Glutamatergic neuron (in vitro differentiated cells): ENCODE measurements at regions not wholly inside any gene's neighbourhood (a gene's known extent, or its start where the extent isn't known, plus 50 kb on each side); places are given as distances from the start of the nearest gene placed in this dataset.

Source experiments
- DNase-seq: peaks from one replicate; pipeline ENCODE4 v3.0.0; 2022
- H3K27ac Mint-ChIP-seq: one replicate; pipeline ENCODE4 v1.8.0; 2020; ENCODE audit warnings: mild to moderate bottlenecking, mixed read lengths, inconsistent platforms; ENCODE audit not compliant: unreplicated experiment
- H3K27me3 Mint-ChIP-seq: one replicate; pipeline ENCODE4 v1.8.0; 2020; ENCODE audit warnings: mild to moderate bottlenecking, moderate library complexity, mixed read lengths, inconsistent platforms; ENCODE audit not compliant: unreplicated experiment
- H3K36me3 Mint-ChIP-seq: one replicate; pipeline ENCODE4 v1.8.0; 2020; ENCODE audit warnings: mild to moderate bottlenecking, mixed read lengths, inconsistent platforms; ENCODE audit not compliant: unreplicated experiment
- H3K4me1 Mint-ChIP-seq: one replicate; pipeline ENCODE4 v1.8.0; 2020; ENCODE audit warnings: mild to moderate bottlenecking, low read depth, mixed read lengths, inconsistent platforms; ENCODE audit not compliant: unreplicated experiment
- H3K4me3 Mint-ChIP-seq: one replicate; pipeline ENCODE4 v1.8.0; 2020; ENCODE audit warnings: mild to moderate bottlenecking, mixed read lengths, inconsistent platforms; ENCODE audit not compliant: unreplicated experiment
- H3K9me3 Mint-ChIP-seq: one replicate; pipeline ENCODE4 v1.8.0; 2020; ENCODE audit warnings: mild to moderate bottlenecking, moderate library complexity, mixed read lengths, inconsistent platforms; ENCODE audit not compliant: unreplicated experiment
- TF ChIP-seq, protein P1 (sequence below): fragments of 200-600 bp; sonication (generic); IDR thresholded peaks from one replicate; pipeline ENCODE4 v1.5.0; 2021; ENCODE audit not compliant: partially characterized antibody, unreplicated experiment

DNA sequence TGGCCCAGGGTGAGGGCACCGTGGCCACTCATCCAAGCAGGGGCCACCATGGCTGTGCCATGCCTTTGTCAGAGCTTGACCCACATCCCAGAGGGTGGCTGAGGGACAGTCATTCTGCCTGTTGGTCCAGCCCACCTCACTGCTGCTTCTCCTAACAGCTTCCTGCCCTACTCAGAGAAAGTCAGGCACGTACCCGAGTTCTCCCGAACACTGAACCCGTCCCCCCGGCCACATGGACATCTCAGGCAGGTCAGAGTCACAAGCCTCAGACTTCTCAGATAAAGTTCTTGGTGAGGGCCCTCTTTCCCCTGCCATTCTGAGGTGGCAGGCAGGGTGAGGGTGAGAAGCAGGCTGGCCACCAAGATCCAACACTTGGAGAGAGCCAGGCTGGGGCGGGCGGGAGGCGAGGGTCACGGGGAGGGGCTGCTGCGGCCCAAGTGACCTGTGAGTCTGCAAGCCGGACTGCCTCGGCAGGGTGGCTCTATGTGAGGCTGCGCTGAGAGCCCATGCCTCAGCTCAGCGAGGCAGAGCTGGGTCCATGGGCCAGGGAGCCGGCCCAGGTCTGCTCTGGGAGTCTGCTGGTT lies 317.8 kb downstream of the TMEM121 start:
- no peak for DNase-seq
- no peak overlapping the region for H3K4me3 Mint-ChIP-seq
- peaks cover 11% of the 10 kb centered on the region for H3K27me3 Mint-ChIP-seq
- H3K36me3 Mint-ChIP-seq: peaks cover 18% of the 10 kb centered on the region
- no peak overlapping the region for H3K27ac Mint-ChIP-seq
- TF ChIP-seq, protein P1, sequence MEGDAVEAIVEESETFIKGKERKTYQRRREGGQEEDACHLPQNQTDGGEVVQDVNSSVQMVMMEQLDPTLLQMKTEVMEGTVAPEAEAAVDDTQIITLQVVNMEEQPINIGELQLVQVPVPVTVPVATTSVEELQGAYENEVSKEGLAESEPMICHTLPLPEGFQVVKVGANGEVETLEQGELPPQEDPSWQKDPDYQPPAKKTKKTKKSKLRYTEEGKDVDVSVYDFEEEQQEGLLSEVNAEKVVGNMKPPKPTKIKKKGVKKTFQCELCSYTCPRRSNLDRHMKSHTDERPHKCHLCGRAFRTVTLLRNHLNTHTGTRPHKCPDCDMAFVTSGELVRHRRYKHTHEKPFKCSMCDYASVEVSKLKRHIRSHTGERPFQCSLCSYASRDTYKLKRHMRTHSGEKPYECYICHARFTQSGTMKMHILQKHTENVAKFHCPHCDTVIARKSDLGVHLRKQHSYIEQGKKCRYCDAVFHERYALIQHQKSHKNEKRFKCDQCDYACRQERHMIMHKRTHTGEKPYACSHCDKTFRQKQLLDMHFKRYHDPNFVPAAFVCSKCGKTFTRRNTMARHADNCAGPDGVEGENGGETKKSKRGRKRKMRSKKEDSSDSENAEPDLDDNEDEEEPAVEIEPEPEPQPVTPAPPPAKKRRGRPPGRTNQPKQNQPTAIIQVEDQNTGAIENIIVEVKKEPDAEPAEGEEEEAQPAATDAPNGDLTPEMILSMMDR: no peak
- no peaks in the 10 kb centered on the region for H3K4me1 Mint-ChIP-seq
- H3K9me3 Mint-ChIP-seq: peaks cover 31% of the 10 kb centered on the region

DNA sequence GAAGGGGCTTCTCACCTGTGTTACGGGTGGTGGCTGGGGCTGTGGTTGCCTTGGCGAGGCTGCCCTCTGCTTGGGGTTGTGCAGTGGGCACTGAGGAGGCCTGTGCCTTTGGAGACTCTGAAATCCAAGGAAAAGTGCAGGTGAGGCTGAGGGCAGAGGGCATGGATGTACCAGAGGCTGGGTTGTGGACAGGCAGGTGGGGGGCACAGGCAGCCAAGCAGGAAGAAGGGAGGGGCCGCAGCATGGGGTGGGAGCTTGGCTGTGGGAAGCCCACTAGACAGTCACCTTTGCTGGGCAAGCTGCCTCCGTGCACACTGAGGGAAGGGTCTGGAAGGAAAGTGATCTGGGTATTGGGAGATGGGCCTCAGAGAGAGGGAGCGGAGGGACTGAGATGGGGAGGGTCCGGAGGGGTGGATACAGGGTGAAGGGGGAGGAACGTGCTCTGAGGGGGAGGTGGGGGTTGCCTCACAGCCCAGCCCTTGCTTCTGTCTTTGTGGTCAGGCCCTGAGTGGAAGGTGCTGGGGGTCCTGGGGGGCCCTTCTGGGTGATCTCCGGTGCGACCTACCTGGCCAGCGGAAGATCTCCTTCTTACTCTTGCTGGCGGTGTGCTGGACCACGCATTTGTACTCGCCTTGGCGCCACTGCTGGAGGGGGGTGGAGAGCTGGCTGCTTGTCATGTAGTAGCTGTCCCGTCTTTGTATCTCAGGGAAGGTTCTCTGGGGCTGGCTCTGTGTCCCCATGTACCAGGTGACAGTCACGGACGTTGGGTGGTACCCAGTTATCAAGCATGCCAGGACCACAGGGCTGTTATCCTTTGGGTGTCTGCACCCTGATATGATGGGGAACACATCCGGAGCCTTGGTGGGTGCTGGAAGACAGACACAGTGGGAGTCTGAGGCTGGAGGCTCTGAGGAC lies 318.7 kb downstream of the TMEM121 start:
- peaks cover 18% of the 10 kb centered on the region for H3K36me3 Mint-ChIP-seq

DNA sequence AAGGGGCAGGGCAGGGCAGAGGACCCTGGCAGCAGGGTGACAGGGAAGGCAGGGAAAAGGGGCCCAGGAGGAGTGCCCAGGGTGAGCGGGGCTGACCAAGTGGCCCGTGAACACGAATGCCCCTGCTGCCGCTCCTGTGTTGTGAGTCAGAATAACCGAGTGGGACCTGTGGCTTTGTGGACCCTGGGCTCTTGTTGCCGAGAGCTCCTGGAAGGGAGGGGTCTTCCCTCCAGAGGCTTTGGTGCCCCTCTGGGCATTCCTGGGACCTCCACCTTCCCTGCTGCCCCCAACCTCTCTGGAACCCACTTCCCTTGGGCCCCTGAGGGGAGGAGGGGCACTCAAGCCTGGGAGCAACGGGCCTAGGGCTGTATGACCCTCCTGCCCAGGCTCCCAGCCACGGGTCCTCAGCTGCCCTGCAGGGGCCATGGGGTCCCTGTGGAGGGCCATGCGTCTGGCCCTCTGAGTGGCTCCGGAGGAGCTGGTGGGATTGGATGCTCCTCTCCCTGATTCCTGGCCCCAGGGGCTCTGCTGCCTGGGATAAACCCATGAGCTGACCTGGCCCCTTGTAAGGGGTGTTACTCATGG lies 319.4 kb downstream of the TMEM121 start:
- no peak for DNase-seq
- TF ChIP-seq, protein P1: no peak
- H3K36me3 Mint-ChIP-seq: peaks cover 18% of the 10 kb centered on the region
- no peaks in the 10 kb centered on the region for H3K4me1 Mint-ChIP-seq
- no peak overlapping the region for H3K27ac Mint-ChIP-seq
- no peak overlapping the region for H3K4me3 Mint-ChIP-seq
- H3K9me3 Mint-ChIP-seq: peaks cover 34% of the 10 kb centered on the region
- H3K27me3 Mint-ChIP-seq: peaks cover 11% of the 10 kb centered on the region

More for the DNA sequence above, 318.7 kb downstream of the TMEM121 start:
- no peaks in the 10 kb centered on the region for H3K4me1 Mint-ChIP-seq
- peaks cover 31% of the 10 kb centered on the region for H3K9me3 Mint-ChIP-seq
- DNase-seq: no peak
- H3K27ac Mint-ChIP-seq: no peak overlapping the region
- H3K4me3 Mint-ChIP-seq: no peak overlapping the region
- TF ChIP-seq, protein P1: no peak
- H3K27me3 Mint-ChIP-seq: peaks cover 11% of the 10 kb centered on the region

DNA sequence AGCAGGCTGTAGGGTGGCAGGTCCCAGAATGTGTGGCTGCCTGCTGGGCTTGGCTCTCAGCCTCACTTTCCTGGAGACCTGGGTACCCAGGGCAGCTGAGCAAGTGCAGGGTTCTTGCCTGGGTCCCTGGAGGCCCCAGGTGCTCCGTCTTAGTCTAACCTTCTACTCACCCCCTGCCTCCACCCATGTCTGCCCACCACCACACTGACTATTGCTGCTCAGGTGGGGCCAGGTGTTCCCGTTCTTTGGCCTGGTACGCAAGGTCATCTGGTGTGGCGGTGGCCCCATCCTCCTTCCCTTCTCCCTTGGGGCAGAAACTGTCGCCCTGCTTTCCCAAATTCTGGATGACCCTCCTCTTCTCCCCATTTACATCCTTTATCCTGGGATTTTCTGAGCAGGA lies 319.9 kb downstream of the TMEM121 start:
- Mint-ChIP-seq H3K27ac (no peak overlapping the region), H3K27me3 (peaks cover 11% of the 10 kb centered on the region), H3K36me3 (peaks cover 18% of the 10 kb centered on the region), H3K4me1 (no peaks in the 10 kb centered on the region), H3K9me3 (peaks cover 34% of the 10 kb centered on the region), H3K4me3 (no peak overlapping the region)
- no peak for DNase-seq
- TF ChIP-seq, protein P1: no peak
